Breast epithelium (tissue), 4 donors: ENCODE measurements at regions not wholly inside any gene's neighbourhood (a gene's known extent, or its start where the extent isn't known, plus 50 kb on each side); places are given as distances from the start of the nearest gene placed in this dataset.

Experiments
- DNase-seq, 2 donors: peaks; one replicate each; pipeline ENCODE4 v3.0.0-alpha.2; 2019; ENCODE audit warnings: low spot score in 2 of 2
- H3K27ac ChIP-seq, 2 donors: fragments of 200-600 bp; sonication (generic) in 1 of 2; one replicate each; pipeline ENCODE4 v1.5.1; 2016 to 2019; ENCODE audit warnings: mild to moderate bottlenecking in 1 of 2
- H3K27me3 ChIP-seq, 2 donors: fragments of 200-600 bp; sonication (generic) in 1 of 2; one replicate each; pipeline versions ENCODE4 v1.5.1 to v1.6.0; 2017 to 2019; ENCODE audit warnings: control low read depth in 1 of 2, mild to moderate bottlenecking in 1 of 2
- H3K36me3 ChIP-seq: fragments of 200-600 bp; one replicate; pipeline ENCODE4 v1.5.1; 2019
- H3K4me1 ChIP-seq, 2 donors: fragments of 200-600 bp; sonication (generic); one replicate each; pipeline ENCODE4 v1.5.1; 2016 to 2019; ENCODE audit warnings: control low read depth in 1 of 2
- H3K4me3 ChIP-seq, 3 donors: fragments of 200-600 bp; sonication (generic); 1 replicate in 2 of 3; 2 replicates in 1 of 3; pipeline ENCODE4 v1.5.1; 2016 to 2019; ENCODE audit warnings: mild to moderate bottlenecking in 3 of 3, moderate library complexity in 2 of 3
- H3K9me3 ChIP-seq, 2 donors: fragments of 200-600 bp; sonication (generic) in 1 of 2; one replicate each; pipeline ENCODE4 v1.5.1; 2016 to 2019; ENCODE audit warnings: control low read depth in 1 of 2
- POLR2A ChIP-seq: fragments of 450-650 bp; IDR thresholded peaks from one replicate; pipeline ENCODE4 v1.6.1; 2016; ENCODE audit warnings: antibody characterized with exemption, mild to moderate bottlenecking, moderate library complexity
- POLR2AphosphoS5 ChIP-seq, 3 donors: sonication (generic); formaldehyde crosslinking; IDR thresholded peaks; one replicate each; pipeline ENCODE4 v1.6.1; 2017; ENCODE audit warnings: antibody characterized with exemption in 3 of 3
- intact Hi-C: fragments of 100-400 bp; cut with DNase I; formaldehyde crosslinking; loops from one replicate; pipeline ENCODE4 v1.15.1; 2023; ENCODE audit warnings: low total_unique reads
- TF ChIP-seq, protein P1 (sequence below), 3 donors: fragments of 450-650 bp; IDR thresholded peaks; one replicate each; pipeline ENCODE4 v1.5.1; 2016 to 2017; ENCODE audit warnings: antibody characterized with exemption in 3 of 3, mild to moderate bottlenecking in 3 of 3, moderate library complexity in 3 of 3

DNA sequence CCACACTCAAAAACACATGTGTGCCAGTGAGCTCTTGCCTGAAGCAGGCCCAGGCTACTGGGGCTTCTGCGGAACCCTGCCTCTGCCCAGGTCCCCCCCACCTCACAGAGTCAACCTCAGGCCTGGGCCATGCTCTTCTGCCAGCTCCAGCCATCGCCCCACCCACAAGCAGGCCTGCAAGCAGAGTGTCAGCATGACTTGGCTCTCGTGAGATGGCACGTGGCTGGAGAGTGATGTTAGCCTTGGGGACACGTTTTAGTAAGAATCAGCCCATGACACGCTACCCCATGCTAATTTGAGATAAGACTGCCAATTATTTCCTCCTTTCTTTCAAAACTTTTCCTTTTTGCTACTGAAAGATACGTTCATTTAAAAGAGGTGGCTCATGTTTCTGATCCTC lies 351.7 kb downstream of the IRX2 start:
- TF ChIP-seq POLR2AphosphoS5 (IDR thresholded peaks at IDR 0.05) (no peak), POLR2A (no peak)
- TF ChIP-seq, protein P1, sequence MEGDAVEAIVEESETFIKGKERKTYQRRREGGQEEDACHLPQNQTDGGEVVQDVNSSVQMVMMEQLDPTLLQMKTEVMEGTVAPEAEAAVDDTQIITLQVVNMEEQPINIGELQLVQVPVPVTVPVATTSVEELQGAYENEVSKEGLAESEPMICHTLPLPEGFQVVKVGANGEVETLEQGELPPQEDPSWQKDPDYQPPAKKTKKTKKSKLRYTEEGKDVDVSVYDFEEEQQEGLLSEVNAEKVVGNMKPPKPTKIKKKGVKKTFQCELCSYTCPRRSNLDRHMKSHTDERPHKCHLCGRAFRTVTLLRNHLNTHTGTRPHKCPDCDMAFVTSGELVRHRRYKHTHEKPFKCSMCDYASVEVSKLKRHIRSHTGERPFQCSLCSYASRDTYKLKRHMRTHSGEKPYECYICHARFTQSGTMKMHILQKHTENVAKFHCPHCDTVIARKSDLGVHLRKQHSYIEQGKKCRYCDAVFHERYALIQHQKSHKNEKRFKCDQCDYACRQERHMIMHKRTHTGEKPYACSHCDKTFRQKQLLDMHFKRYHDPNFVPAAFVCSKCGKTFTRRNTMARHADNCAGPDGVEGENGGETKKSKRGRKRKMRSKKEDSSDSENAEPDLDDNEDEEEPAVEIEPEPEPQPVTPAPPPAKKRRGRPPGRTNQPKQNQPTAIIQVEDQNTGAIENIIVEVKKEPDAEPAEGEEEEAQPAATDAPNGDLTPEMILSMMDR (IDR thresholded peaks at IDR 0.05) = no peak
- Histone ChIP-seq H3K4me1 (no peaks in the 10 kb centered on the region), H3K27me3 (no peaks in the 10 kb centered on the region), H3K27ac (no peak overlapping the region), H3K36me3 (no peaks in the 10 kb centered on the region), H3K4me3 (no peak overlapping the region), H3K9me3 (no peaks in the 10 kb centered on the region)
- no peak for DNase-seq
- intact Hi-C loops = no loop called here

DNA sequence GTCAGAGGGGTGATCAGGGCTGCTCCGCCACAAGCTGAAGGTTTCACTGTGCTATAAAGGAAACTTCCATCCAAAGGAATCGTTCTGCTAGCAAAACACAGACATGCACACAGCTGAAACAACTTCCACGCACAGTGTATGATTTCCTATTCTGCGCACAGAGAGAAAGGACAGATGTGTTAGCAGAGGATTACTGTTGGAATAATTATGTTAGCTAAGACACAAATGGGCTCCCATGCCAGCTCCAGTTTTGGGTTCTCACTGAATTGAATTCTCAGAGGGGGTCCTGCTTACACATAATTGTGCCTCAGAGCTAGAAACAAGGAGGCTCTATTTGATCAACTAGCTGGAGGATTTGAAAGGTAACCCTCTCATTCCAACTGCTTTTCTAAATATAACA lies 352.4 kb downstream of the IRX2 start:
- no peak overlapping the region for H3K27ac ChIP-seq
- TF ChIP-seq, protein P1 (IDR thresholded peaks at IDR 0.05) = no peak
- no peak for TF ChIP-seq POLR2AphosphoS5 (IDR thresholded peaks at IDR 0.05)
- TF ChIP-seq POLR2A = no peak
- no peak overlapping the region for H3K4me3 ChIP-seq
- H3K27me3 ChIP-seq = no peaks in the 10 kb centered on the region
- no peaks in the 10 kb centered on the region for H3K4me1 ChIP-seq
- H3K9me3 ChIP-seq = no peaks in the 10 kb centered on the region
- no peaks in the 10 kb centered on the region for H3K36me3 ChIP-seq
- intact Hi-C loops = no loop called here
- DNase-seq = no peak

DNA sequence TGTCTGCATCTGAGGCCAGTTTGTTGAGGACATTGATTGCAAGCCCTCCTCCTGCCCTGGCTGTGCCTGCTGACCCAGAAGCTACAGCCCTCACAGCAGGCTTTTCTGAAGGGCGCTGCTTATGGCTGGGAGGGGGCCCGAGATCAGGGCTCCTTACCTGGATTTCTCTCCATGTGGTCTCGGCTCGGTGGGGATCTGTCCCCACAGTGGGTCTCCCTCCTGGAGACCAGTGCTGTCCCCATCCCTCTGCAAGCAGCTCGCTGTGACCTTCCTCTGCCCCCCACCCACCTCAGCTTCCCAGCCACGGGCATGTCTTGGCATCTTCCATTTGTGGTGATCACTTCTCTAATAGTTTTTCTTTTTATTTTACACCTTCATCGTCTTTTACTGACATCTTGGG lies 357.9 kb downstream of the IRX2 start:
- Histone ChIP-seq H3K4me1 (no peaks in the 10 kb centered on the region), H3K27me3 (no peaks in the 10 kb centered on the region), H3K4me3 (no peak overlapping the region), H3K27ac (no peak overlapping the region), H3K9me3 (no peaks in the 10 kb centered on the region), H3K36me3 (no peaks in the 10 kb centered on the region)
- TF ChIP-seq, protein P1 (IDR thresholded peaks at IDR 0.05) = no peak
- TF ChIP-seq POLR2A = no peak
- TF ChIP-seq POLR2AphosphoS5 (IDR thresholded peaks at IDR 0.05) = no peak
- intact Hi-C loops = no loop called here
- DNase-seq = no peak

DNA sequence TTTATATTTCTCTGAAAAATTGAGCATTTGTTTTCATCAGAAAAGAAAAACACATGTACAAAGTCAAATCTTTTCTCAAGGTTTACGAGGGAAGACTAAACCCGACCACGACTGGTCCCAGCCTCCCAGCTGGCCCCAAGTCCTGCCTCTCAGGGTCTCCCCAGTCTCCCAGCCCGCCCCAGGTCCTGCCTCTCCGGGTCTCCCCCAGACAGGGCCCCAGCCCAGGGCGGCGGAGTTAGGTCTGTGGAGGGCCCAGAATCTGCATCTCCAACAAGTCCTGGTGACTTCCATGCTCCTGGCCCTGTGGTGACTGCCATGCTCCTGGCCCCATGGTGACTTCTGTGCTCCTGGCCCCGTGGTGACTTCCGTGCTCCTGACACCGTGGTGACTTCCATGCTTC lies 359.9 kb downstream of the IRX2 start:
- Histone ChIP-seq H3K27me3 (no peaks in the 10 kb centered on the region), H3K4me3 (no peak overlapping the region), H3K27ac (no peak overlapping the region), H3K4me1 (no peaks in the 10 kb centered on the region), H3K9me3 (no peaks in the 10 kb centered on the region), H3K36me3 (no peaks in the 10 kb centered on the region)
- no peak for TF ChIP-seq POLR2A
- no peak for TF ChIP-seq POLR2AphosphoS5 (IDR thresholded peaks at IDR 0.05)
- TF ChIP-seq, protein P1 (IDR thresholded peaks at IDR 0.05) = no peak
- intact Hi-C loops = no loop called here
- DNase-seq = no peak

DNA sequence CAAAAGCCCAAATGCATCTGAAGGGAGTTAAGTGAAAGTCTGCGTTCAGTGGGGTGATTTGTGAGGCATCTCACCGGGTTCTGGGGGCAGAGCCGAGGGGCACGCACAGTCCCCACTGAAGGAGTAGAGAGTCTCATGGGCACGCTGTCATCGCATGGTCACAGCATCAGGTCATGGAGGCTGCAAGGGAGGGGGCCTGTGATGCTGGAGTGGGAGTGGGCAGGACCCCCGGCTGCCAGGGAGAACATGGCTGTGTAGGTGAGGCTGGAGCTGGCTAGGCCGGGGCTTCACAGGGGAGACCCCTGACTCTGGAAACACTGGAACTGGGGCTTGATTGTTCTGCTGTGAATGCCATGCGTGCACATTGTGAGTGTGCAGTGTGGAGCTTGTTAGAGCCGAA lies 360.5 kb downstream of the IRX2 start:
- H3K4me1 ChIP-seq = no peaks in the 10 kb centered on the region
- no peak overlapping the region for H3K27ac ChIP-seq
- intact Hi-C loops = no loop called here
- TF ChIP-seq POLR2AphosphoS5 (IDR thresholded peaks at IDR 0.05) (no peak), POLR2A (no peak)
- TF ChIP-seq, protein P1 (IDR thresholded peaks at IDR 0.05) = no peak
- no peaks in the 10 kb centered on the region for H3K36me3 ChIP-seq
- H3K9me3 ChIP-seq = no peaks in the 10 kb centered on the region
- no peak overlapping the region for H3K4me3 ChIP-seq
- H3K27me3 ChIP-seq = no peaks in the 10 kb centered on the region
- no peak for DNase-seq
